Smooth muscle cell (in vitro differentiated cells): ENCODE measurements at regions not wholly inside any gene's neighbourhood (a gene's known extent, or its start where the extent isn't known, plus 50 kb on each side); places are given as distances from the start of the nearest gene placed in this dataset.
A peak's percentile ranks its signal among the peaks of the same experiment; 100 is the strongest.

Experiments used
- DNase-seq: peaks from one replicate; lab custom pipeline; 2025; ENCODE audit not compliant: unreplicated experiment; lab: John Stamatoyannopoulos, UW
- H2AFZ ChIP-seq: fragments of 200-600 bp; sonication (generic); 2 replicates; pipeline ENCODE4 v1.6.0; 2016; ENCODE audit warnings: antibody characterized with exemption, low read depth, mild to moderate bottlenecking
- H3F3A ChIP-seq: fragments of 200-600 bp; sonication (generic); 2 replicates; pipeline ENCODE4 v1.6.0; 2017; ENCODE audit warnings: antibody characterized with exemption, low read depth
- H3K27ac ChIP-seq: fragments of 200-600 bp; sonication (generic); 2 replicates; pipeline ENCODE4 v1.5.1; 2016; ENCODE audit warnings: low read depth, mild to moderate bottlenecking
- H3K27me3 ChIP-seq: fragments of 200-600 bp; sonication (generic); 2 replicates; pipeline ENCODE4 v1.6.1; 2016; ENCODE audit warnings: low read depth, mild to moderate bottlenecking
- H3K36me3 ChIP-seq: fragments of 200-600 bp; sonication (generic); 2 replicates; pipeline ENCODE4 v1.5.1; 2016; ENCODE audit warnings: low read depth
- H3K4me1 ChIP-seq: fragments of 200-600 bp; sonication (generic); 2 replicates; pipeline ENCODE4 v1.5.1; 2016; ENCODE audit warnings: low read depth
- H3K4me2 ChIP-seq: fragments of 200-600 bp; sonication (generic); 2 replicates; pipeline ENCODE4 v1.6.0; 2016; ENCODE audit warnings: mild to moderate bottlenecking
- H3K4me3 ChIP-seq: fragments of 200-600 bp; sonication (generic); 2 replicates; pipeline ENCODE4 v1.5.1; 2016; ENCODE audit warnings: mild to moderate bottlenecking
- H3K79me2 ChIP-seq: fragments of 200-600 bp; sonication (generic); 2 replicates; pipeline ENCODE4 v1.6.0; 2016; ENCODE audit warnings: low read depth, mild to moderate bottlenecking
- H3K9ac ChIP-seq: fragments of 200-600 bp; sonication (generic); 2 replicates; pipeline ENCODE4 v1.6.0; 2016; ENCODE audit warnings: low read depth
- H3K9me3 ChIP-seq: fragments of 200-600 bp; sonication (generic); replicated peaks from 2 replicates; pipeline ENCODE4 v1.5.1; 2016; ENCODE audit warnings: low read depth
- H4K20me1 ChIP-seq: fragments of 200-600 bp; sonication (generic); 2 replicates; pipeline ENCODE4 v1.6.0; 2016; ENCODE audit warnings: low read depth
- CTCF ChIP-seq: fragments of 200-600 bp; sonication (generic); IDR thresholded peaks from 2 replicates; pipeline ENCODE4 v1.5.1; 2017; ENCODE audit warnings: borderline replicate concordance, mild to moderate bottlenecking, antibody characterized with exemption; ENCODE audit not compliant: insufficient read depth, poor library complexity, severe bottlenecking
- WGBS: methylation state at CpG from one replicate; pipeline ENCODE4 v1.1.7; 2016; ENCODE audit warnings: low lambda C conversion rate; 5-methylcytosine and 5-hydroxymethylcytosine counted together

DNA sequence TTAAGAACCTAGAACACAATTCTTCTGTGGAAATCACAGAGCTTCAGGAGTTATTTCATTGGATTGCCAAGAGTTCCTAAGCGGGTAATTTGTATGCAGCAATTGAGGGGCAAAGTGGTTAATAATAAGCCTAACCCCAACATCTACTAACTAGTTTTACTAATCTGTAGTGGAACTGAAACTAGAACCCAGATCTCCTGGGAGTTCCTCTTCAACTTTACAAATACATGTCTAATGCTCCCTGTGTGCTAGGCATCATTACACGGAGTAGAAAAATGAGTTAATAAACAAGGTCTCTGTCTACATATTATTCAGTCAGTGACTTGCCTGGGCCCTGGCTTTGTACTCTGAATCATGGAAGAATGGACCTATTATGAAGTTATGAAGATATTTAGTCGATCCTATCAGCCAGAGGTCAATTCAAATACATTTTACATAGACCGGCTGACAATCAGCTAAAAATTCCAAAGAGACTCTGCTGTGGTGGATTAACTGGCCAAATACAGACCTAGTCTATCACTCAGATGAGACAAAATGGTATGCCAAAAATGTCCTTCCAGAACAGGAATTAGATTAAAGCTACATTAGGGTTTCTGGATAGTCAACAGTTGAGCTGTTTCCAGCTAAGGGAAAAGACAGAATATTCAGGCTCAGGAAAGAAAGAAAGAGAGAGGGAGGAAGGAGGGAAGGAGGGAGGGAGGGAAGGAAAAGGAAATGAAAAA is 326.0 kb downstream of the FBXW7 start:
- no peak for TF ChIP-seq CTCF
- no peaks in the 10 kb centered on the region for H3K27me3 ChIP-seq
- H3K79me2 ChIP-seq = no peaks in the 10 kb centered on the region
- no peak overlapping the region for H3K4me3 ChIP-seq
- DNase-seq = no peak
- no peaks in the 10 kb centered on the region for H4K20me1 ChIP-seq
- H3K4me1 ChIP-seq = peaks cover 3% of the 10 kb centered on the region
- no peaks in the 10 kb centered on the region for H3F3A ChIP-seq
- H3K27ac ChIP-seq = peak overlapping the region; percentile 1
- H3K4me2 ChIP-seq = no peak overlapping the region
- H2AFZ ChIP-seq = no peak overlapping the region
- no peak overlapping the region for H3K9ac ChIP-seq
- no peaks in the 10 kb centered on the region for H3K36me3 ChIP-seq
- H3K9me3 ChIP-seq = peaks cover 3% of the 10 kb centered on the region
- WGBS = 64% methylated on average over 4 of the region's 4 CpGs

GRCh38 chr4:152207378-152207720 is 328.5 kb downstream of the FBXW7 start:
- H3K27ac ChIP-seq = no peak overlapping the region
- 83% methylated on average over 2 of the region's 2 CpGs for WGBS
- no peak for DNase-seq
- H3K9me3 ChIP-seq = no peaks in the 10 kb centered on the region
- peak overlapping the region; percentile 18 for H3K4me2 ChIP-seq
- no peak overlapping the region for H3K4me3 ChIP-seq
- no peaks in the 10 kb centered on the region for H3F3A ChIP-seq
- H2AFZ ChIP-seq = no peak overlapping the region
- H3K79me2 ChIP-seq = no peaks in the 10 kb centered on the region
- no peaks in the 10 kb centered on the region for H3K27me3 ChIP-seq
- no peaks in the 10 kb centered on the region for H3K36me3 ChIP-seq
- H3K4me1 ChIP-seq = peaks cover 3% of the 10 kb centered on the region
- TF ChIP-seq CTCF = no peak
- H3K9ac ChIP-seq = no peak overlapping the region
- H4K20me1 ChIP-seq = no peaks in the 10 kb centered on the region

GRCh38 chr4:152206646-152207377 is 329.1 kb downstream of the FBXW7 start:
- Histone ChIP-seq H3F3A (no peaks in the 10 kb centered on the region), H4K20me1 (no peaks in the 10 kb centered on the region), H3K9ac (no peak overlapping the region), H3K27me3 (no peaks in the 10 kb centered on the region), H2AFZ (no peak overlapping the region), H3K36me3 (no peaks in the 10 kb centered on the region), H3K27ac (no peak overlapping the region), H3K4me3 (no peak overlapping the region), H3K4me1 (peaks cover 3% of the 10 kb centered on the region), H3K4me2 (peak overlapping the region; percentile 18), H3K9me3 (no peaks in the 10 kb centered on the region), H3K79me2 (no peaks in the 10 kb centered on the region)
- no peak for TF ChIP-seq CTCF
- 40% methylated on average over 8 of the region's 8 CpGs for WGBS
- no peak for DNase-seq
